Adrenal gland (tissue), 9 donors: ENCODE measurements at regions not wholly inside any gene's neighbourhood (a gene's known extent, or its start where the extent isn't known, plus 50 kb on each side); places are given as distances from the start of the nearest gene placed in this dataset.
"Not testable (repeated sequence)": the region's sequence is repeated elsewhere in the genome, so short reads cannot be mapped to it uniquely, and the experiment has no call there.

Experiments
- DNase-seq, 7 donors: peaks; one replicate each; pipeline ENCODE4 v3.0.0-alpha.2; 2019 to 2020
- H3K27ac ChIP-seq, 5 donors: fragments of 200-600 bp; sonication (generic) in 4 of 5; 1 replicate in 3 of 5; 2 replicates in 2 of 5; pipeline versions ENCODE4 v1.5.1 to v1.8.0; 2016 to 2020; ENCODE audit warnings: mild to moderate bottlenecking in 1 of 5
- H3K27me3 ChIP-seq: fragments of 200-600 bp; 2 replicates; pipeline ENCODE4 v1.8.0; 2021
- H3K36me3 ChIP-seq, 2 donors: fragments of 200-600 bp; replicated peaks in 1 of 2; 1 replicate in 1 of 2; 2 replicates in 1 of 2; pipeline versions ENCODE4 v1.5.1 to v1.8.0; 2018 to 2022
- H3K4me1 ChIP-seq, 2 donors: fragments of 200-600 bp; replicated peaks in 1 of 2; 1 replicate in 1 of 2; 2 replicates in 1 of 2; pipeline versions ENCODE4 v1.5.1 to v1.8.0; 2018 to 2021
- H3K4me3 ChIP-seq, 4 donors: fragments of 200-600 bp; sonication (generic) in 3 of 4; one replicate each; pipeline ENCODE4 v1.5.1; 2016 to 2018
- H3K9me3 ChIP-seq, 3 donors: fragments of 200-600 bp; sonication (generic) in 1 of 3; replicated peaks in 1 of 3; 1 replicate in 2 of 3; 2 replicates in 1 of 3; pipeline versions ENCODE4 v1.5.1 to v1.8.0; 2016 to 2021
- POLR2A ChIP-seq, 2 donors: fragments of 450-650 bp; IDR thresholded peaks; one replicate each; pipeline ENCODE4 v1.6.1; 2017; ENCODE audit warnings: antibody characterized with exemption in 2 of 2, mild to moderate bottlenecking in 2 of 2, moderate library complexity in 1 of 2
- WGBS, 4 donors: extraction: QIAGEN DNeasy Blood & Tissue Kit in 2 of 4; methylation state at CpG; one replicate each; pipeline versions ENCODE4 v1.1.5 to v1.1.7; 2013 to 2017; 5-methylcytosine and 5-hydroxymethylcytosine counted together
- intact Hi-C, 2 donors: fragments of 100-400 bp; cut with DNase I; formaldehyde crosslinking; loops; one replicate each; pipeline versions ENCODE4 v1.14.1 to v1.15.0; 2022 to 2023
- TF ChIP-seq, protein P1 (sequence below), 6 experiments: fragments of 450-650 bp in 4 of 6; fragments of 200-600 bp in 2 of 6; sonication (generic) in 1 of 6; IDR thresholded peaks; 1 replicate in 5 of 6; 2 replicates in 1 of 6; pipeline versions ENCODE4 v1.5.1 to v1.8.0; 2016 to 2021; ENCODE audit warnings: antibody characterized with exemption in 6 of 6, mild to moderate bottlenecking in 2 of 6, moderate library complexity in 1 of 6
- donor health status: healthy with polysubstance abuse.
- donor health status: Bipolar disorder and iron deficiency.
- donor health status: DM: yes; HTN: yes; CAD: no.
- donor health status: DM: no; HTN: no; CAD: no.
- donor health status: DM: no; HTN: no; CAD: no.

DNA sequence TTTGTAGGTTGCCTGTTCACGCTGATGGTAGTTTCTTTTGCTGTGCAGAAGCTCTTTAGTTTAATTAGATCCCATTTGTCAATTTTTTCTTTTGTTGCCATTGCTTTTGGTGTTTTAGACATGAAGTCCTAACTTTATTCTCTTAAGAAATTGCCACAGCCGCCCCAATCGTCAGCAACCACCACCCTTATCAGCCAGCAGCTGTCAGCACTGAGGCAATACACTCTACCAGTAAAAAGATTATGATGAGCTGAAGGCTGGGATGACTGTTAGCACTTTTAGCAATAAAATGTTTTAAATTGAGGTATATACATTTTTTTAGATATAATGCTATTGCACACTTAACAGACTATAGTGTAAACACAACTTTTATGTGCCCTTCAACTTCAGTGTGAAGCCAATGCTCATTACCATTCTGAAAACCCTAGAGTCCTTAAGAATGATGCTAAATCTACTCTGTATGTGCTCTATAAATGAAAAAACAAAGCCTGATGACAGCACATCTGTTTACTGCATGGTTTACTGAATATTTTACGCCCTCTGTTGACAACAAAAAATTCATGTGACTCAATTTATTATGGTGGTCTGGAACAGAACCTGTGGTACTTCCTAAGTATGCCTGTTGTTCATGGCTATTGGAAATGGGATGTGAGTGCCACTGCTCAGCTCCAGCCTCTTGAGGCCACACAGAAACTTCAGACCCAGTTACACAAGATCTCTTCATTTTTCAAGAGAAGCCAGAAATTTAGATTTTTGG is 197.4 kb downstream of the DUSP6 start:
- WGBS, 4 donors, result 71 to 83% (median 75%) methylated on average over 4 of the region's 4 CpGs
- intact Hi-C loops, result no loop called here
- no peaks in the 10 kb centered on the region for H3K36me3 ChIP-seq
- H3K27ac ChIP-seq, result no peak overlapping the region
- no peak for TF ChIP-seq POLR2A (IDR thresholded peaks at IDR 0.05)
- TF ChIP-seq, protein P1, sequence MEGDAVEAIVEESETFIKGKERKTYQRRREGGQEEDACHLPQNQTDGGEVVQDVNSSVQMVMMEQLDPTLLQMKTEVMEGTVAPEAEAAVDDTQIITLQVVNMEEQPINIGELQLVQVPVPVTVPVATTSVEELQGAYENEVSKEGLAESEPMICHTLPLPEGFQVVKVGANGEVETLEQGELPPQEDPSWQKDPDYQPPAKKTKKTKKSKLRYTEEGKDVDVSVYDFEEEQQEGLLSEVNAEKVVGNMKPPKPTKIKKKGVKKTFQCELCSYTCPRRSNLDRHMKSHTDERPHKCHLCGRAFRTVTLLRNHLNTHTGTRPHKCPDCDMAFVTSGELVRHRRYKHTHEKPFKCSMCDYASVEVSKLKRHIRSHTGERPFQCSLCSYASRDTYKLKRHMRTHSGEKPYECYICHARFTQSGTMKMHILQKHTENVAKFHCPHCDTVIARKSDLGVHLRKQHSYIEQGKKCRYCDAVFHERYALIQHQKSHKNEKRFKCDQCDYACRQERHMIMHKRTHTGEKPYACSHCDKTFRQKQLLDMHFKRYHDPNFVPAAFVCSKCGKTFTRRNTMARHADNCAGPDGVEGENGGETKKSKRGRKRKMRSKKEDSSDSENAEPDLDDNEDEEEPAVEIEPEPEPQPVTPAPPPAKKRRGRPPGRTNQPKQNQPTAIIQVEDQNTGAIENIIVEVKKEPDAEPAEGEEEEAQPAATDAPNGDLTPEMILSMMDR (IDR thresholded peaks at IDR 0.05), result no peak
- no peaks in the 10 kb centered on the region for H3K9me3 ChIP-seq
- H3K4me1 ChIP-seq, result peaks cover 1 to 3% of the 10 kb centered on the region in 2 donors
- no peak for DNase-seq
- no peak overlapping the region for H3K4me3 ChIP-seq
- no peaks in the 10 kb centered on the region for H3K27me3 ChIP-seq

DNA sequence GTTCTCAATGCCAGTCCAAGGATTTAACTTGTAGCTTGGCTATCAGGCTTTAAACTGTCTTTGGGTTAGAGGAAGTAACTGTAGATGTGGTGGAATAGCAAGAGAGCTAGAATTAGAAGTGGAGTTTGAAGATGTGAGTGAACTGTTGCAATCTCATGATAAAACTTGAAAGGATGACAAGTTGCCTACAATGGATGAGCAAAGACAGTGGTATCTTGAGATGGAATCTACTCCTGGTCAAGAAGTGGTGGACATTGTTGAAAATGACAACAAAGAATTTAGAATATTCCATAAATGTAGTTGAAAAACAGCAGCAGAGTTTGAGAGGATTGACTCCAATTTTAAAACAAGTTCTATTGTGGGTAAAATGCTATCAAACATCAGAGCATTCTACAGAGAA is 199.0 kb downstream of the DUSP6 start:
- TF ChIP-seq, protein P1 (IDR thresholded peaks at IDR 0.05), result no peak
- TF ChIP-seq POLR2A (IDR thresholded peaks at IDR 0.05), result no peak
- intact Hi-C loops, result no loop called here
- H3K4me3 ChIP-seq, result no peak overlapping the region
- H3K27me3 ChIP-seq, result no peaks in the 10 kb centered on the region
- H3K36me3 ChIP-seq, result no peaks in the 10 kb centered on the region
- H3K4me1 ChIP-seq, result no peaks in the 10 kb centered on the region
- no peak overlapping the region for H3K27ac ChIP-seq
- no peaks in the 10 kb centered on the region for H3K9me3 ChIP-seq
- no peak for DNase-seq

DNA sequence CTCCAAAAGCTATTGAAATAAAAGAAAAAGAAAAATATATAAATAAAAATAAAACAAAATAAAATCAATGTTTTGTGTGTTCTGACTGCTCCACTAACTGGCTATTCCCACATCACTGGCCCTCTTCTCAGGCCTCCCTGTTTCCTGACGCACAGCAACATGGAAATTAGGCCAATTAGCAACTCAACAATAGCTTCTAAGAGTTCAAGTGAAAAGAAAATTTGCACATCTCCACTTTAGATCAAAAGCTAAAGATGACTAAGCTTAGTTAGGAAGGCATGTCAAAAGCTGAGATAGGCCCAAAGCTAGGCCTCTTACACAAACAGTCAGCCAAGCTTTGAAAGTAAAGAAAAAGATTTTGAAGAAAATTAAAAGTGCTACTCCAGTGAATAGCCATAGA is 200.8 kb downstream of the DUSP6 start:
- no peak for TF ChIP-seq POLR2A (IDR thresholded peaks at IDR 0.05)
- TF ChIP-seq, protein P1 (IDR thresholded peaks at IDR 0.05), result no peak
- Histone ChIP-seq H3K4me1 (no peaks in the 10 kb centered on the region), H3K27ac (no peak overlapping the region), H3K36me3 (no peaks in the 10 kb centered on the region), H3K4me3 (no peak overlapping the region), H3K27me3 (no peaks in the 10 kb centered on the region), H3K9me3 (no peaks in the 10 kb centered on the region)
- WGBS, 4 donors, result 77 to 87% (median 84%) methylated on average over 1 of the region's 1 CpG
- intact Hi-C loops, result no loop called here
- DNase-seq, result no peak

DNA sequence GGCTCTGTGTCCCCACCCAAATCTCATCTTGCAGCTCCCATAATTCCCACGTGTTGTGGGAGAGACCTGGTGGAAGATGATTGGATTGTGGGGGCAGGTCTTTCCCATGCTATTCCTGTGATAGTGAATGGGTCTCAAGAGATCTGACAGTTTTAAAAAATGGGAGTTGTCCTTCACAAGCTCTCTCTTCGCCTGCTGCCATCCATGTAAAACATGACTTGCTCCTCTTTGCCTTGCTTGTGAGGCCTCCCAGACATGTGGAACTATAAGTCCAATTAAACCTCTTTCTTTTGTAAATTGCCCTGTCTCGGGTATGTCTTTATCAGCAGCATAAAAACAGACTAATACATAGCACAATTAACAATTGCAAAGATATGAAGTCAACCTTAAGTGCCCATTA is 201.5 kb downstream of the DUSP6 start:
- H3K27ac ChIP-seq, H3K27me3 ChIP-seq, H3K36me3 ChIP-seq, H3K9me3 ChIP-seq, H3K4me1 ChIP-seq, DNase-seq, H3K4me3 ChIP-seq, intact Hi-C loops: not testable (repeated sequence)
- WGBS, 4 donors, result 83 to 91% (median 87%) methylated on average over 3 of the region's 3 CpGs

DNA sequence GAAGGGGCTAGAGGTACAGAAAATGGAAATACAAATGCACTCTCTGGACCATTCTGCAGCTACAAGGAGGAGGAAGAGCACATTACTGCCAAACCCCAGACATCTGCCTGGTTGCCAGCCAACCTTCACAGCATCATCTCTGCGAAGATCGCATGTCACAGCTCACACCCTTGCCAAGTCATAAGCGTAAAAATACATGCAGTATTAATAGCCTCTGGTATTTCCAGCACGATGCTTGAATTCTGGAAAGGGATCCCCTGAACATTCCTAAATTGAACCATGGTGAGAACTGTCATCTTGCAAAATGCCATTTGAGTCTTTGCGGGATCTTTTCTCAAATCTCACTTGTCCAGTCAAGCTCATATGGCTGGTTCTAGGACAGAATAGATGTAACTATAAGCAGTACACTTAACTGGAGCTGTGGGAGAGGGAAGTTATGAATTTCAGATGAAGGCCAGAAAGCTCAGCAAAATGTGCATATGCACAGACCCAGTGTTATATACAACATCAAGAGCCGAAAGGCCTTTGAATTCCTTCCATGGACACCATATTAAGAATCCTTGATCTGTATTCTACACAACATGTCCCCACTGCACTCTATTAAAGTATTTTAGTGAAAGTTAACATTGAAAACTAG is 211.6 kb downstream of the DUSP6 start:
- DNase-seq, result no peak
- Histone ChIP-seq H3K27ac (no peak overlapping the region), H3K4me3 (no peak overlapping the region), H3K4me1 (no peaks in the 10 kb centered on the region), H3K27me3 (no peaks in the 10 kb centered on the region), H3K9me3 (no peaks in the 10 kb centered on the region), H3K36me3 (no peaks in the 10 kb centered on the region)
- 81 to 91% (median 90%) methylated on average over 6 of the region's 6 CpGs for WGBS, 4 donors
- intact Hi-C loops, result no loop called here
- TF ChIP-seq, protein P1 (IDR thresholded peaks at IDR 0.05), result no peak
